PFSK-1 (cell line): ENCODE measurements at regions not wholly inside any gene's neighbourhood (a gene's known extent, or its start where the extent isn't known, plus 50 kb on each side); places are given as distances from the start of the nearest gene placed in this dataset.

Experiments
- POLR2AphosphoS5 ChIP-seq: IDR thresholded peaks from 2 replicates; pipeline ENCODE4 v1.6.1; 2012; ENCODE audit warnings: low read depth, mild to moderate bottlenecking, control low read depth, low read length, moderate library complexity
- REST ChIP-seq, 2 experiments: IDR thresholded peaks; 2 replicates each; pipeline versions ENCODE4 v1.6.1 to v1.8.0; 2011 to 2012; ENCODE audit warnings: low read depth in 2 of 2, low read length in 2 of 2, control low read depth in 1 of 2, inconsistent platforms in 1 of 2, mild to moderate bottlenecking in 1 of 2, moderate library complexity in 1 of 2; ENCODE audit not compliant: insufficient read depth in 1 of 2

GRCh38 chr4:151582098-151582497 is 173.1 kb downstream of the FHIP1A start:
- TF ChIP-seq POLR2AphosphoS5 = no peak
- no peak for TF ChIP-seq REST (IDR thresholded peaks at IDR 0.05; ENCODE audit: insufficient read depth in 1 of 2, low read depth in 2 of 2, low read length in 2 of 2)
